Right renal pelvis (tissue), 4 donors: ENCODE measurements at regions not wholly inside any gene's neighbourhood (a gene's known extent, or its start where the extent isn't known, plus 50 kb on each side); places are given as distances from the start of the nearest gene placed in this dataset.
"Not testable (repeated sequence)": the region's sequence is repeated elsewhere in the genome, so short reads cannot be mapped to it uniquely, and the experiment has no call there.

Experiments
- DNase-seq, 4 donors: peaks; one replicate each; pipeline ENCODE4 v3.0.0-alpha.2; 2013; ENCODE audit warnings: low read depth in 4 of 4, low spot score in 3 of 4, missing footprints in 1 of 4

DNA sequence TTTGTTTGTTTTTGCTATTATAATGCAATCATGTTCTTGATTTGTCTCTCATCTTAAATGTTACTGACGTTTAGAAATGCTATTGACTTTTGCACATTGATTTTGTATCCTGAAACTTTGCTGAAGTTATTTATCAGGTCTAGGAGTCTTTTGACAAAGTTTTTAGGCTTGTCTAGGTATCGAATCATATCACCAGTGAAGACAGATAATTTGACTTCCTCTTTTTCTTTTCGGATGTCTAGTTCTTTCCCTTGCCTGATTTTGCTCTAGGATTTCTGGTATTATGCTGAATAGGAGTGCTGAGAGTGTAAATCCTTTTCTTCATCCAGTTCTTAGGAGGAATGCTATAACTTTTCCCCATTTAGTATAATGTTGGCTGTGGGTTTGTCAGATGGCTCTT is 719.7 kb upstream of the BCHE start:
- no peak for DNase-seq

DNA sequence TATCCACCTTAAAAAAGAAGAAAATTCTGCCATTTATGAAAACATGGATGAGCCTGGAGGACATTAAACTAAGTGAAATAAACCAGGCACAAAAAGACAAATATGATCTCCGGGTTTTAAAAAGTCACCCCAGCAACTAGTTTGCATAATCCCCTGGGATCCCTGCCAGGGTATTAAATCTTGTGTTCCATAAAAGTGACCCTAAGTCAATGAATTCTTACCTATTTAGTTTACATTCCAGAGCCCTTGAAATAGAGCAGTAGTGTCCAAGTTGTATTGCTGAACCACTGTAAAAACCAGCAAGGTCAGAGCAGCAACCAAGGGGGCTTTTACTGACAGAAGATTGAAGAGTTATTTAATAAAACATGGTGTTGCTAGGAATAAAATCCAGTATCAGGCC is 716.8 kb upstream of the BCHE start:
- DNase-seq, result no peak

DNA sequence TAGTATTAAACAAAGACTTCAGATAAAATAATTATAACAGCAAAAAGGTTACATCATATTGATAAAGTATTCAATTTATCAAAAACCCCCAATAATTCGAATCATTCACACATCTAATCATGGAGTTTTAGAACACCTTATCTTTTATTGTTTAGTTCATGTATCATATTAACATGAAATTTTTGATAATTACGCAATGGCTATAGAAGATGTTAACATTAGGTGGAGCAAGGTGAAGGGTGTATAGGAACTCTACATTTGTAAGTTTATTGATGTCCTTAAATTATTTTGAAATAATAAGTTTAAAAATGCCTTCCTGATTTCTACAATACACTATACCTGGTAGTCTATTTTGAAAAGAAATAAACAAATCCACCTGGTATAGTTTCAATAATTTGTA is 696.5 kb upstream of the BCHE start:
- no peak for DNase-seq

DNA sequence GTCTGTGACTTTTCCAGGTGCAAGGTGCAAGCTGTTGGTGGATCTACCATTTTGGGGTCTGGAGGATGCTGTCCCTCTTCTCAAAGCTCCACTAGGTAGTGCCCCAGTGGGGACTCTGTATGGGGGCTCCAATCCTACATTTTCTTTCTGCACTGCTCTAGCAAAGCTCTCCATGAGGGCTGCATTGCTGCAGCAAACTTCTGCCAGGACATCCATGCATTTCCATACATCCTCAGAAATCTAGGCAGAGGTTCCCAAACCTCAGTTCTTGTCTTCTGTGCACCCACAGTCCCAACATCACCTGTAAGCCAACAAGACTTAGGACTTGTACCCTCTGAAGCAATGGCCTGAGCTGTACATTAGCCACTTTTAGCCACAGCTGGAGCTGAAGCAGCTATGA is 694.5 kb upstream of the BCHE start:
- DNase-seq, result no peak

DNA sequence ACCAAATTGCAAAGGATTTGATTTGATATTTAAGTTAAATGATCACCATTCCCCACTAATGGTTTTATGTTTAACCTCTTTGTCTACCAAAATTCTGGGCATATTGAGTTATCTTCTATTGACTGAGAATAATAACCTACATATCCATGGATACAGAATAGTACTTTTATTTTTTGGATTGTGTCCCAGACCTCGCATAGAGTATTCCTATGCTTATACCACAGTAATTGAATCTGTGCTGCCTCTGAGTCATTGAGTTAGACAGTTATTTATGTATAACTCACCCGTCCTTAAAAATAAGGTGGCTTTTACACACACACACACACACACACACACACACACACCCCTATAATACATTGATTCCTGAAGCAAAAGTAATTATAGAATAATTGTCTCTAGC is 690.1 kb upstream of the BCHE start:
- DNase-seq, result no peak

DNA sequence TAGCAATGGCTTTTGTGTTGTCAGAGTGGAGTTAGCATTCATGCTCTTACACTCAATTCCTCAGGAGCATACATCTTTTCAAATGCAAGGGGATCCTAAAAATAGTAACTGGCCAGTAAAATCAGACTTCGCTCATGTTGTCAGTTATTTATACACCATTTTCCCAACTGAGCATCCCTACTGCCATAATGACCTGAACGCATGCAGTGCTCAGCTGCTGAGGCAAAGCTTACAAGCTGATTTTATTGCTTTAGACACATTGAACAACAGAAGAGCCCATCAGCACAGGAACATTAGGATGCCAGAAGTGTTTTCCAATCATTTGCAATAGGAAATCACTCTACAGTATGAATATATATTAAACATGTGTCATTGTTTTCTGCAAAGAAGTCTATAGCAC is 689.7 kb upstream of the BCHE start:
- DNase-seq, result no peak

DNA sequence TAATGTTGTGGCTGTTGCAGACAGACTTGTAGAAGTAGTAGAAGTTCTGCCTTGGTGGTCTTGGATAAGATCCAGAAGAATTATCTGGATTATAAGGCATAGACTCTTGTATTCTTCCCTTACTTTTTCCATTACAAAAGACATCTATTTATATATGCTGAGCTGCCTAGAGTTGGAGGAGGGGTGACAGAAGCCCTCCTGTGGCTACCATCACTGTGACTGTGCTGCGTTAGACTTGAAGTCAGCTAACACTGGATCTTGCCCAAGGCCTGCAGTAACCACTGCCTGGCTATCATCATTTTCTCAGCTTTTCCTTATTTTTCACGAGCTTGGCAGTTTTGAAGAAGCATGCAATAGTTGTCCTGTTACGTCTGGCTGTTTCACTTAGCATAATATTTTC is 684.8 kb upstream of the BCHE start:
- DNase-seq, result no peak

DNA sequence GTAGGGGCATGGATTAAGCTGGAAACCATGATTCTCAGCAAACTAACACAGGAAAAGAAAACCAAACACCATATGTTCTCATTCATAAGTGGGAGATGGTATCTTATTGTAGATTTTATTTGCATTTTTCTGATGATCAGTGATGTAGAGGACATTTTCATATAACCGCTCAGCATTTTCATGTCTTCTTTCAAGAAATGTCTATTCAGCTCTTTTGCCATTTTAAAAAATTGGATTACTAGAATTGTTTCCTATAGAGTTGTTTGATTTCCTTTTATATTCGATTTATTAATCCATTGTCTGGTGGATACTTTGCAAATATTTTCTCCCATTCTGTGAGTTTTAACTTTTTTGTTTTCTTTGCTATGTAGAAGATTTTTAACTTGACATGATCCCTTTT is 682.2 kb upstream of the BCHE start:
- no peak for DNase-seq

DNA sequence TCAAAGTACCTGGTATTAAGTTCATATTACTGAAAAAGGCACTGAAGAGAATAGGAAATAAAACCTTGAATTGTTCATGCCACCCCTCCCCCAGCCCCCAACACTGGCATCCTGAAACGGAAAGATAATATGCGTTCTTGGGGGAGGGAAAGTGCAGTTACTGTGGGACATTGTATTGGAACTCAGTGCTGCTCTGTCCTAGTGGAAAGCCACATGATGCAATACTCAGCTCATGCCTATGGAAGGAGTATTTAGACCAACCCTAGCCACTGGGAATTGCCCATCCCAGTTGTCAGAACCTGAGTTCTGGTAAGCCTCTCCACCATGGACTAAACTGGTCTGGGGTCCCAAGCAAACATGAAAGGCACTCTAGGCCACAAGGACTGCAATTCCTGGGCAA is 680.8 kb upstream of the BCHE start:
- DNase-seq, result no peak

DNA sequence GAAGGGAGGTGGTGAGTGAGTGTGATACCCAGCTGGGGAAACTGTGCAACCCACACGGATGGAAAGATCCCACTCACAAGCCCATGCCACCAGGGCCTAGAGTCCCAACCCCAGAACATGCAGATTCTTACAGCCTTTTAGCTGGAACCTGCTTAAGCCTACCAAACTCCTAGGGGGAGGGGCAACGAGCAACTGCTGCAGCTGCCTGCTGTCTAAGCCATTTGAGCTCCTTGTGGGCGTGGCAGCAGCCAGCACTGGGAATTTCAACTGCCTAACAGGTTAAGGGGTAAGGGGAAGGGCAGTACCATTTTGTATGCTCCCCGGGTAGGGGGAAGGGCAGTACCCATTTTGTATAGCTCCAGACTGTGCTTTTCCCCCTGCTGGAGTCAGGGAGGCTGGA is 673.2 kb upstream of the BCHE start:
- no peak for DNase-seq

DNA sequence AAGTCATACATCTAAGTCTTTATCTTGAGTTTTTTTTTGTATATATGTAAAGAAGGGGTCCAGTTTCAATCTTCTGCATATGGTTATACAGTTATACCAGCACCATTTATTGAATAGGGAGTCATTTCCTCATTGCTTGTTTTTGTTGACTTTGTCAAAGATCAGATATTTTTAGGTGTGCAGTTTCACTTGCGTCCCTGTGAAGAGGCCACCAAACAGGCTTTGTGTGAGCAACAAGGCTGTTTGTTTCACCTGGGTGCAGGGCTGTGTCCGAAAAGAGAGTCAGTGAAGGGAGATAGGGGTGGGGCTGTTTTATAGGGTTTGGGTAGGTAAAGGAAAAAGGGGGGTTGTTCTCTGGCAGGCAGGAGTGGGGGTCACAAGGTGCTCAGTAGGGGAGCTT is 663.2 kb upstream of the BCHE start:
- not testable (repeated sequence) for DNase-seq

DNA sequence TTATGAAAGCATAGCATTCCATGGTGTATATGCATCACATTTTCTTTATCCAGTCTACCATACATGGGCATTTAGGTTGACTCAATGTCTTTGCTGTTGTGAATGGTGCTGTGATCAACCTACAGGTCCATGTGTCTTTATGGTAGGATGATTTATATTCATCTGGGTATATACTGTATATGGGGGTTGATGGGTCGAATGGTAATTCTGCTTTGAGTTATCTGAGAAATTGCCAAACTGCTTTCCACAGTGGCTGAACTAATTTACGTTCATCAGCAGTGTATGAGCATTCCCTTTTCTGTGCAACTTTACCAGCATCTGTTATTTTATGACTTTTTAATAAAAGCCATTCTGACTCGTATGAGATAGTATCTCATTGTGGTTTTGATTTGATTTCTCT is 662.4 kb upstream of the BCHE start:
- DNase-seq, result no peak

DNA sequence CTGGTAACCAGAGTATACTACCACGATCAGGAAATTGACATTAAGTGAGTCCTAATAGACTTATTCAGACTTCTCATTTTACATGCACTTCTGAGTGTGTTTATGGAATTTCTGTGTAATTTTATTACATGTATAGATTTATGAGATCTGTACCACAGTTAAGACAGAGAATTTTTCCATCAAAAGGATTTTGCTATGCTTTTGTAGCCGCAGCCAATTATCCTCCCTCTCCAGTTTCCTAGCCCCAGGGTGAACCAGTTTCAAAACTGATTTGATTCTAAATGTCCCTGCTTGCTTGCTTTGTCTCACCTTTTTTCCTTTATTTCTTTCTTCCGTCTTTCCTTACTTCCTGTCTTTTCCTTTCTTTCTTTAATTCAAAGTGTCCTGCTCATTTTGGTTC is 661.2 kb upstream of the BCHE start:
- peak in 1 of 4 donors; percentile 3 for DNase-seq

DNA sequence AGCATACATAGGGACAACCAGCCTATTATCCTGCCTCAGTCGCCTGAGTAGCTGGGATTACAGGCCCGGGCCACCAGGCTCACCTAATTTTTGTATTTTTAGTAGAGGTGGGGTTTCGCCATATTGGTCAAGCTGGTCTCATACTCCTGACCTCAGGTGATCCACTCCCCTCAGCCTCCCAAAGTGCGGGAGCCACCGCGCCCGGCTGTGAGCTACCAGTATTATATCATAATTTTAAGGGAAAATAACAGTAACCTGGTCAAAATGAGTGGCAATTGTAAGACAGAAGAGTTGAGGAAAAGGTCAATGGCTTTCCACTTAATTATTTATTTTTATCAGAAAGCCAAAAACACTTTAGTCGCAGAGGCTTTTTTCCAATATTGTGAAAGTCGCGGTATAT is 652.6 kb upstream of the BCHE start:
- no peak for DNase-seq

DNA sequence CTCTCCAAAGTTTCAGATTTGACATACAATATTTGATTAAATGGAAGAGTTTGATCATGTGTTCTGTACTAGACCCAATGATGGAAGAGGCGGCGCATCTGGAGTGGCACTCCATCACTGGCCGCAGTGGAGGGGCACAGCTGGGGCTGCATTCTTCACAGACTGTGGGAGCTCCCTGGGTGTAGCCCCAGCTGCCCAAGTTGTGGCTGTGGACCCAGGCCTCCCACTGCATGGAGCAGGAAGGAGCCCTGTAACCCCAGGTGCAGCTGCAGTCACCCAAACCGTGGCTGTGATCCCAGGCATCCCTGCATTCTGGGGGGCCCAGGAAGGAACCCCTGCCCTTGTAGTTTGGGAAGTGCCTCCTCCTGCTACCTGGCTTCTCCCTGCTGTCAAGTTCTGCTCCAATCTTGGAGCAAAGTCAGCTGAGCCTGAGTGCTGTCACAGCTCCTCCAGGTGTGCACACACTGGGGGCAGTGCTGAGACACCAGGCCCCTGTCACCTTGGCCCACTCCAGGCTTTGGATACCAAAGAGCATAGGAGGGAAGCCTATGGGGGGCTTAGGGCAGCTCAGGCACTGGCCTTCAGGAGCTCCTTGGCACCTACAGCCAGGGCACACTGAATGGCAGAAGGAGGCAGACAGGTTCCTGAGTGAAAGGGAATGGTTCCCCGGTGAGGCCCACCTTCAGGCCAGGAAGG is 651.9 kb upstream of the BCHE start:
- no peak for DNase-seq

DNA sequence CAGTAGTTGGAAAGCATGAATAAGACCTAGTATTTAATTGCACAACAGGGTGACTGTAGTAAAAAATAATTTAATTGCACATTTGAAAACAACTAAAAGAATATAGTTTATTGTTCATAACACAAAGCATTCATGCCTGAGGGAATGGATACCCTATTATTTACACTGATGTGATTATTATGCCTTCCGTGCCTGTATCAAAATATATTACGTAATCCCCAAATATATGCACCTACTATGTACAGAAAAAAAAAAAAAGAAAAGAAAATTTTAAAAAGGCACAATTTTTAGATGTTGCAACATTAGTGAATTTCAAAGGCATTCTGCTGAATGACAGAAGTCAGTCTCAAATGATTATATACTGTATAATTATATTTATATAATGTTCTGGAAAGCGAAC is 647.2 kb upstream of the BCHE start:
- DNase-seq, result no peak

DNA sequence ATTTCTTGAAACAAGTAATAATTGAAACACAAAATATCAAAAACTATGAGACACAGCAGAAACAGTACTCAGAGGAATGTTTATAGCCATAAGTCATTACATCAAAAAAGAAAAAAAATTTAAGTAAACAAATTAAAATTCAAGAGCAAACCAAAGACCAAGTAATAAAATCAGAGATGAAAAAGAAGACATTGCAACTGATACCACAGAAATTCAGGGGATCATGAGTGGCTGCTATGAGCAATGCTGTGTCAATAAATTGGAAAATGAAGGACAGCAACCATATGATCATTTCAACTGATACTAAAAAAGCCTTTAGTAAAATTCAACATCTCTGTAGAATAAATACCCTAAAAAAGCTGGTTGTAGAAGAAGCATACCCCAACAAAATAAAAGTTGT is 644.1 kb upstream of the BCHE start:
- no peak for DNase-seq

DNA sequence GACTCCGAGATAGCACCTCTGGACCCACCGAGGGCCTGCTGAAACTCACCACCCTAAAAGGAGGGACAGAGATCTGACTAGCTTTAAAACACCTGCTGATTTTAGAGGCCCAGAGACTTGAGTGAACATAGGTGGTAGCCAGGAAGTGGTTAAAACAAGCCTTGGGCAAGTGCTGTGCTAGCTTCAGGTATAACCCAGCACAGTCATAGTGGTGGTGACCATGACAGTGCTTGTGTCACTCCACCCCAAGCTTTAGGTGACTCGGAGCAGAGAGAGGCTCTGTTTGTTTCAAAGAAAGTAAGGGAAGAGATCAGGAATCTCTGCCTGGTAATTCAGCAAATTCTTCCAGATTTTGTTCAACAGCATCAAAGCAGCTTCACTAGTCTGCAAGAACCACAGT is 641.1 kb upstream of the BCHE start:
- DNase-seq, result no peak

DNA sequence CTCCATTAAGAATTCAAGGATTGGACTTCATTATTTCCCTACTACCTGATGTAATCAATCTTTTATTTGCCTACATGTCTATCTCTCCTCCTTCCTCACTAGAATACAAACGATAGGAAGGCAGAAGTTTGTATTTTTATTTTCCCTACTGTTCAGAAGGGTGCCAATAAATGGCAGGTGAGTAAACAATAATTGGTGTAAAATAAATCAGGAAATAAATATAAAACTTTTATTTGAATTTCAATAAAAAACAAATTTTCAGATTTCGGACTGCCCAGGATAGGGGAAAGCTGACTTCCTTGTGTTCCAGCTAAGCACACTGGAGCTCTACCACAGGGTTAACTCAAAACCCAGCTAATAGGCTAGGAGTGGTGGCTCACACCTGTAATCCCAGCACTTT is 636.3 kb upstream of the BCHE start:
- no peak for DNase-seq

DNA sequence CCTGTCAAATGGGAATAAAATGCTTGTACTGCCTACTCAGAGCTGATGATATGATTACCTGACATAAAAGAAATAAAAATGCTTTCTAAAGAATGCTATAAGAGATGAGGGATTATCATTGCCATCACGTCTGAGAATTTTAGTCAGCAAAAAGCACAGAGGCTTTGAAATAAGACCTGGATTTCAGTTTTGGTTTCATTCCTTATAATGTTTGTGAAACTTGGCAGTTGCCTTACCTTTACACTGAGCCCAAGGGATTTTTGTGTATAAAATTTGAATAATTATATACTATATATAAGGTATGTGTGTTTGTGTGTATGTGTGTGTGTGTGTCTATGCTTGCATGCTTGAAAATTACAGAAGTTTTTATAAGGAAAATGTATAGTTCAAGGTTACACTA is 634.8 kb upstream of the BCHE start:
- no peak for DNase-seq

DNA sequence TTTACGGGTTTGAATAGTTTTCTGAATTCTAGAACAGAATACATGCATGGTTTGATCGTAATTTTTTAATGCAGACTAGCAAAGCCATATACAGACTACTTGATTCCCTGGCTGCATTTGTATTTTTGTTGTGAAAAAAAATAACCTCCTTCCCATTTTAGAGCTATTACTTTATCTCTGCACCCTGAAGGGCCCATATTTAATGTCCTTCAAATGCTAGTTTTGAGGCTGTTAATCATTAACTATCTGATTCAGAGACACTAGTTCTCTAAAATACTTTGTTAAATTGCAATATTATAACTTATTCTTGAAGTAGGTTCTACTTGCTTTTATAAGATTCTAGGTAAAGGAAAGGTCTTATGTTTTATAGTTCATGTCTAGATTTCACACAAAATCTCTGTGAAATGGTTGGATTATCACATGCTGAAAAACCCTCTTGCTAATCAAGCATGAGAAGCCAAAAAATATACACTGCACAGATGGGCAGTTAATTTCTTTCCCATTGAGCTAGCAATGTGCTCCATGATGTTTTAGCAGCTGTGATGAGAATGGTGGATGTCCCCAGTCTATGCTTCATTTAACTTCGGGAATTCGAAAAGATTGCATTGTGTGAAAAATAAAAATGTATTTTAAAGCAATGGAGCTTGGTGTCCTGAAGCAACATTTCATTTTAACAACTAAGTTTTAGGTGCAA is 634.0 kb upstream of the BCHE start:
- DNase-seq, result no peak

DNA sequence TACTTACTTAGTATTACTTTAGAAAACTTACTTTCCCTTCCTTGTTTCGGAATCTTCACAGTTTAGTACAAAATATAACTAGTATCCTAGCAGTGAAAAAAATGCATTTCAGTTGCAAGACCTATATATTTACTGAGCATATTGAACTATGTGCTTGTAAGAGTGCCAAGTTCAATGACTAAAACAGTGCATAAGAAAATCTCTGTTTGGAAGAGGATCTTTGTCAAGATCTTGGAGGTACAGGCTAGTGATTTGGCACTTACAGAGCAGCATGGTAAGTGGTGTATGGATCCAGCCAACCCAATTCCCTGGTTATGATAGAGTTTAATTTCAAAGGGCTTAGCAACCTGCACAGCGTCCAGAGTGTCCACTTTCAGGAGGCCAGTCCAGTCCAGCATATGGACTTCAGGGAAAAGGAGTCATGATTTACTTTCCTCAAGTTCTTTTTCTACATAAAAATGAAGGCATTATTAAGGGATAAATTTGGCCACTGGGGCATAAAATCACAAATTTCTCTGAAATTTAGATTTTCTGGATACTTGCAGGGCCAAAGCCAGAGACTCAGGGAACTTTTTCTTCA is 625.8 kb upstream of the BCHE start:
- no peak for DNase-seq
